ENCODE measurements at regions not wholly inside any gene's neighbourhood (a gene's known extent, or its start where the extent isn't known, plus 50 kb on each side); places are given as distances from the start of the nearest gene placed in this dataset.

DNA sequence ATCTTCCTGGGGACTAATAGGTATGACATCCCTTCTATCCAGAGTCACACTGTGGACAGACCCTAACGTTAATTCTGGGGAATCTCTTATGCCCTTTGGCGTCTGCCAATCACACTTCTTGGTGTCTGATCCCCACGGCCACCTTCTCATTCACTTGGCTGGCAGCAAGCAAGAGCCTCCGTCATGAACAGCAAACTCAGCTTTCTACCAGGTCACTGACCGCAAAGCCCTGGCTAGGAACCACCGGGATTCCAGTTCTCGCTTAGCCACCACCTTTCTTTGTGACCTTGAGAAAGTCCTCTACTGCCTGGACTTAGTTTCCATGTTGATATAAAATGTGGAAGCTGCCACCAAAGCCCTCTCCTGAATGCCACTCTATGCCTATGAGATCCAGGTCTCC lies 67.7 kb upstream of the FCN1 start:
- in situ Hi-C loops (cut with MboI; ENCODE audit: low sequenced_read_pairs) = loop anchor here (25.0 kb wide), 2 partner anchors 198 to 298 kb away; no protein-coding TSS in a partner anchor

DNA sequence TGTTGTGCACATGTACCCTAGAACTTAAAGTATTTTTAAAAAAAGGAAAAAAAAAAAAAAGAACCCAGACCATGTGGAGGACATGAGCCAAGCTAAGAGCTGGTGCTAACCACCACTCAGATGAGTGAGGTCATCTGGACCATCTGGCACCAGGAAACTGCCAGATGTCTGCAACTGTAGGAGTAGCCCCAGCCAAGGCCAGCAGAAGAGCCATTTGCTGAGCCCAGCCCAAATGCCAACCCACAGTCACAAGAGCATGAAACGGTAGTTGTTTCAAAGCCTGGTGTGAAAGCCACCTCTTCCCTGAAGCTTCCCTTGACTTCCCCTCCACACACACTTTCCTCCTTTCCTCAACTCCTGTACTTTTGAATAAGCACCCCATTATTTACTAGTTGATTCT lies 69.2 kb upstream of the FCN1 start:
- in situ Hi-C loops (cut with MboI; ENCODE audit: low sequenced_read_pairs) = loop anchor here (25.0 kb wide), 2 partner anchors 200 to 300 kb away; no protein-coding TSS in a partner anchor

DNA sequence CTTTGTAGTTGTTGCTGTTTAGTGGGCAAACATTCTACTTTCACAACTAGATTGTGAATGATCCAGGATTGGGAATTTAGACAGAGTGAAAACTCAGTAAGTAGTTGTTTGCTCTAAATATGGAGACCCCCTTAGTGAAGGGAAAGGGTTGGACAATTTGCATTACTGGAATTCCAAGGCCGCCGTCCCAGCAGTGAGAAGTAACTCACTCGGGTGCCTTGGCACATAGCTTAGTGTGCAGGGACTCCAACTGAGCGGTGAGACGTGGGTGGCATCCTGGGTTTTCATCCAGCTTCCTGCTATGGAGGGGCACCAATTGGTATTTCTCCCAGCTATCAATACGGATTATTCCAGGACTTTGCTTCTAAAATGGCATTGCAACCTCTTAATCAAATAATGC lies 69.7 kb upstream of the FCN1 start:
- in situ Hi-C loops (cut with MboI; ENCODE audit: low sequenced_read_pairs) = loop anchor here (25.0 kb wide), 2 partner anchors 200 to 300 kb away; no protein-coding TSS in a partner anchor

DNA sequence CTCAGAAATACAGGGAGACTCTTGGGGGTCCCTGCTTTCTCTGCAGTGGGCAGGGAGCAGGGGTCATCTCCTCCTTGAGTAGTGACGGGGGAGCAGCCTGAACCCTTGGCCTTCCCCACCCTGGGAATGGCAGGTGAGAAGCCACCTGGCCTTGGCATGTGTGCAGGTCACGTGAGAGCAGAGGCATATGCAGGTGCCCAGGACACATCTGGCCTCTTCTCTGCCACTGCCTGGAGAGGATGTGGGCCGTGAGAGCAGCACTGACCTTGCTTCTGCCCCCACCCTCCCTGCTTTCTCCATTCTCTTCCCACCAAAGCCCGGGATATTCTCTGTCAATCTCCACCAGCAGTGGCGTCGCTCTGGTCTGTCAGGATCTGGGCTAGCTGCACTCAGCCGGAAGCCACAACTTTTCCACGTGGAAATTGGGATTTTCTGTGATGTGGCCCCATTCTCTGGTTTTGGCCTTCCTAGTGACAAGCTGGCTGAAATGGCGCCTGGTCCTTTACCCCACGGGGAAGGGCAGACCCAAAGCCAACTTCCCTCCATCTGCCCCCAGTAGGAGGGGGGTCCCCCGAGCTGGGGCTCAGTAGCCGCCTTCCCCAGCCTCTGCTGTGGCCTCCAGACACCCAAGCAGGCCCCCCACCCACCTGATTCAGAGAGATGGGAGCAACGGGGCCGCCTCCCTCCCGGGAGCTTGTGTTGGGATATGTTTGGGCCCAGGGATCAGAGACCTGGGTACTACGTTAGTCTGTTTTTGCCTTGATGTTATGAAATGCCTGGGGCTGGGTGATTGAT lies 70.4 kb upstream of the FCN1 start:
- in situ Hi-C loops (cut with MboI; ENCODE audit: low sequenced_read_pairs) = loop anchor here (25.0 kb wide), 2 partner anchors 201 to 301 kb away; no protein-coding TSS in a partner anchor

DNA sequence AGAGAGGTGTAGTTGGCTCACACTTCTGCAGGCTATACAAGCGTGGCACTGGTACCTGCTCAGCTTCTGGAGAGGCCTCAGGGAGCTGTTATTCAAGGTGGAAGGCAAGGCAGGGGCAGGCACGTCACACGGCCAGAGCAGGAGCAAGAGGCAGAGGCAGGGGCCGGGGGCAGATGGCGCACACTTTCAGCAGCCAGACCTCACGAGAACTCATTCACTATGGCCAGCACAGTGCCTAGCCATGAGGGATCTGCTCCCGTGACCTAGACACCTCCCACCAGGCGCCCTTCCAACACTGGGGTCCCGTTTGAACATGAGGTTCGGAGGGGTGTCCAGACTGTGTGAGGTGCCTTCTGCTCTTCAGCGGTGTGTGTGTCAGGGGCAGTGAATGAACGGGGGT lies 71.0 kb upstream of the FCN1 start:
- in situ Hi-C loops (cut with MboI; ENCODE audit: low sequenced_read_pairs) = loop anchor here (25.0 kb wide), 2 partner anchors 201 to 301 kb away; no protein-coding TSS in a partner anchor

DNA sequence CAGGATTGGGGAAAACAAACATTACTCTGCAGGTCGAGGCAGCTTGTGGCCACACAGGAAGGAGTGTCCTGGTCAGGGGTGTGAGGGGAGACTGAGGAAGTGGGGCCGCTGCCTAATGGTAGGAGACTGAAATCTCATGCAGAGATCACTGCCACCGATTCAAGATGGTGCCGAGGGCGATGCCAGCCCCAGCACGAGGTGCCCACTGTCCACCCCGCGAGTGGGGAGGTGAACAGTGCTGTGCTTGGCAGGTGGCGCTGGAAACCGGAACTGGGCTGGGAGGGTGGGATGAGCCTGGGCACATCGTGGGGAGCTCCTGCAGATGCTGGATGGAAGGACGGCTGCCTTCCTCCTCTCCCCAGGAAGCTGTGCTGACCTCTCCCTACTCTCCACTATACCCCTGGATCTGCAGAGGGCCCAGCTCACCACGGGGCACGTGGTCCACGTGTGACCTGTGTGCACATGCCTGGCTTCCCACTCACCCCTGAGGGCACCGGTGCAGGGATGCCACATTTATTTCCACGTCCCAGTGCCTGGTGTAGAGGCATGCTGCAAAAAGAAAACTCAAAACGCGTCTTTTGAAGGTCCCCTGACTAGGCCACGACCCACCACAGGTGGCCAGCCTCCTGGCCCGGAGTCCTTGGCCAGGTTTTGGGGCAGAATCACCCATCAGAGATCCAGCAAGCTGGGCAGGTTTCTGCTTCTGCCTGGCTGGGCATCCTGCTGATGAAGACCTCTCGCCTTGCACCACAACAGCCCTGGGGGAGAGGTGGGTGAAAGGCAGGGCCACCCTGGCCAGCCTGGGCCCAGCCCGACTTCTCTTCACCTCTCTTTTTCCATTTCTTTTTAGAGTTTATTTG lies 71.7 kb upstream of the FCN1 start:
- in situ Hi-C loops (cut with MboI; ENCODE audit: low sequenced_read_pairs) = loop anchor here (25.0 kb wide), 2 partner anchors 202 to 302 kb away; no protein-coding TSS in a partner anchor

DNA sequence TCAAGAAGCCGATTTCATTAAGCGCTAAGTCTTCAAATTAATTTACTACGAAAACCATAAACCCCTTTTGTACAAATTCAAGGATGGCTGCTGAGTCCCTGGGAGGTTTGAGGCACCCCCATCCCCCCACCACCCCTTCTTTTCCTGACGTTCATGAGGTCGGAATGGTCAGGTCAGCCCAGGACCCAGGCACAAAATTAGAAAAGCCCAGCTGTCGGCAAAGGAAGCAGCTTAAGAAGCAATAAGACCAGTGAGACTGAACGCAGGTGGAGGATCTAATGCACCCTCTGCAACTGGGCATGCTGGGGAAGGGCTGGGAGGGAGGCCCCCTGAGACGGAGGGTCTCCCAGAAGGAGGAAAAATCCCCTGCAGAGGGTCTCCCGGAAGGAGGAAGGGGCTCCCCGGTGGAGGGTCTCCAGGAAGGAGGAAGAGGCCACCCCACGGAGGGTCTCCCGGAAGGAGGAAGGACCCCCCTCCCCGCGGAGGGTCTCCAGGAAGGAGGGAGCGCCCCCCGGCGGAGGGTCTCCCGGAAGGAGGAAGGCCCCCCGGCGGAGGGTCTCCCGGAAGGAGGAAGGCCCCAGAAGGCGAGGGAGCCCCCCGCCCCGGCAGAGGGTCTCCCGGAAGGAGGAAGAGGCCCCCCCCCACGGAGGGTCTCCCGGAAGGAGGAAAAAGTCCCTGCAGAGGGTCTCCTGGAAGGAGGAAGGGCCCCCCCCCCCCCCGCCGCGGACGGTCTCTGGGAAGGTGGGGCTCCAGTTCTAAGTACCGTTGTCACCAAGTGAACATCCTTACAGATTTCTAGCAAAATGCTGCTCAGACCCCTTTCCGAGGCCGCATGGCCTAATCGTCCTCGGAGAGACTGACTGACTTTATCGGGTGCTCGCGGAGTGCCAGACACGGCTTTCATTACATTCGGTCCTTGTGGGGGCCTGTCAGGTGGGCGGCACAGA lies 74.4 kb upstream of the FCN1 start:
- in situ Hi-C loops (cut with MboI; ENCODE audit: low sequenced_read_pairs) = loop anchor here (25.0 kb wide), 2 partner anchors 205 to 305 kb away; no protein-coding TSS in a partner anchor

DNA sequence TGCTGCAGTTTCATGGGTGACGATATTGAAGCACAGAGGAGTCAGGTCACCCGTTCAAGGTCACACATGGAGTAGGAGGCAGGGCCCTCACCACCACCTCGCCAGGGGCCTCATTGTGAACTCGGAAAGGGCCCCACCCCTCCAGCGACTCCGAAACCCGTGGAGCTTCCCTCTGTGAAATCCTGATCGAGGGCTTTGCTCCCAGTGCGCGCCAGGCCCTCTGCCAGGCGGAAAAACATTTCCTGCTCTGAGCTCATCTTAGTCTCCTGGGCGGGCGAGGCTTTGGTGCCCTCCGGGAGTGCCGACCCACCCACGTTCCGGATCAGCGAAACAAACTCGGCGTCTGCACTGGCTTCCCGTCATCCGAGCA lies 75.0 kb upstream of the FCN1 start:
- in situ Hi-C loops (cut with MboI; ENCODE audit: low sequenced_read_pairs) = loop anchor here (25.0 kb wide), 2 partner anchors 205 to 305 kb away; no protein-coding TSS in a partner anchor

DNA sequence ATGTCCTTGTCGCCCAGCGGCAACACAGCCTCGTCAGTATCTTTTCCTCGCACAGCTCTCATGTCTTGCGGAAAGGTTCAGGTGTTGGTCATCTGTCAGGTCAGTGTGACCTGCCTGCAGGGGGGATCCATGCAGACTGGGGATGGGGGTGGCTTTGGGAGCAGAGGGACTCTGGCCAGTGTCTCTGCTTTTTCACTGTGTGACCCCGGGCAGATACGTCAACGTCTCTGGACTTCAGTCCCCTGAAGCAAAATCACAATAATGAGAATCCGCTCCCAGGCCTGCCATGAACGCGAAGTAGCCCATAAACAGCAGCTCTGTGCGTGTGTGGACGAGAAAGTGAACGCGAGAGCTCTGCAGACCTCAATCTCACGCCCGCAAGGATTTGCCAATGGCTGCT lies 75.7 kb upstream of the FCN1 start:
- in situ Hi-C loops (cut with MboI; ENCODE audit: low sequenced_read_pairs) = loop anchor here (25.0 kb wide), 2 partner anchors 206 to 306 kb away; no protein-coding TSS in a partner anchor

DNA sequence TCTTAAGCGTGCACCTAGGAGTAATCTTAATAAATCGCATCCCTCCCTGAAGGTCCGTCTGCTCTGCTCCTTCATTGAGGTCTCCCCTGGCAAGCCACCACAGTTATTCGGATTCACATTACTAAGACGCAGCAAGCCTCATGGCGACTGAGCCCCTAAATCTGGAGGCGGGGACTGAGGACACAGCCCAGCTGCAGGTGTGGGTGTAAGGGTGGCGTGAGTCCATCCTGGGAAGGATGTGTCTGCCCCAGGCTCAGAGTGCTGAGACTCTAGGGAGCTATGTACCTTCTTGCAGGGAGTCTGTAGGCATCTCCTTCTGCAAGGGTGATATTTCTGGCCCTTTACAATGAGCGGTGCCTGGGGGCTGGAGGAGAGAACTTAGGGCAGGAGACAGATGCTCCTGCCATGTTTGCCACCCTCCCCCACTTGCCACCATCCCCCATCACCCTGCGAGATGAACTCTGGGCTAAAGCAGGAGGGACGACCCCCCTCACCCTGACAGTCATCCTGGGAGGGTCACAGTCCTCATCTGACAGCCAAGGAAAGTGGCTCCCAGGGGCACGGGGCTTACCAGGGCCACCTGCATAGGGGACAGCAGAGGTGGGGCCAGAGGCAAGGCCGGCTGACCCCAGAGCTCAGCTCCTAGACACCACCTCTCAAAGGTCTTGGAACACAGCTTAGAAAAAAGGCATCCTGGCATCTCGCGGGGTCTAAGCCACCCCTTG lies 76.4 kb upstream of the FCN1 start:
- in situ Hi-C loops (cut with MboI; ENCODE audit: low sequenced_read_pairs) = loop anchor here (25.0 kb wide), 2 partner anchors 207 to 307 kb away; no protein-coding TSS in a partner anchor

DNA sequence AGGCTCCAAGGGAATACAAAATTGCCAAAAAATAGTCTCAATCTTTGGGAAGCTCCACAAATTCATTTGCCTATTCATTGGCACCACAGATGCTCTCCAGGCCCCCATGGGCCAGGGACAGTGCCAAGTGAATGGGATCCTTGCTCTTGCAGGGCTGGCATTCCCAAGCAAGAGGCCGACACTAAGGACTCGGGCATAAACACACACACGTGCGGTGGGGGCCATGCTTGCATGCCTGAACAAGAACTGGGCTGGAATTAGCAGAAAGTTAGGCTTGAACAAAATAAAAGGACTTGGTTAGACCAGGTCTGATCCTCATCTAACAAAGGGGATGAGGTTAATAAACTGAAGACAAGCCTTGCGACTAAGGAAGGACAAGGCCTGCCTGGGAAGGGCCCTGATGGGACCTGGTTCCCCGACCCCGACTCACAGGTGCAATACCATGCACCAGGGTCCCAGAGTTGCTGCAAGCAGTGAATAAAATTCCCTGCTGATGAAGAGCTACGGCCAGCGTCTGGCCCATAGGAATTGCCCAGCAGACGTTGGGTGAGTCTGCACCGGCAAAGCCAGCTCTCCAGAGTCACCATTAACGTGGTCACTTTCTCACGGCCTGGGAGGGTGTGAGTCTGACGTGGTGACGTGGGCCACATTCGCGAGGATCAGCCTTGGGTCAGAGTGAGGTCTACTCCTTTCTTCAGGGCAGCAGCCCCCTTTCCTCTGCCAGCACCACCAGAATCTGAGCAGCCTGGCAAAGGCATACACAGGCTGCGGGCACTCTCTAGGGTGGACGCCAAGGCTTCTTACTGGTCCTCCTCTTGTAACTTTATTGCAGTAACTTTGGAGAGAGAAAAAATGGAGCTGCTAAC lies 77.4 kb upstream of the FCN1 start:
- in situ Hi-C loops (cut with MboI; ENCODE audit: low sequenced_read_pairs) = loop anchor here (25.0 kb wide), 2 partner anchors 208 to 308 kb away; no protein-coding TSS in a partner anchor

DNA sequence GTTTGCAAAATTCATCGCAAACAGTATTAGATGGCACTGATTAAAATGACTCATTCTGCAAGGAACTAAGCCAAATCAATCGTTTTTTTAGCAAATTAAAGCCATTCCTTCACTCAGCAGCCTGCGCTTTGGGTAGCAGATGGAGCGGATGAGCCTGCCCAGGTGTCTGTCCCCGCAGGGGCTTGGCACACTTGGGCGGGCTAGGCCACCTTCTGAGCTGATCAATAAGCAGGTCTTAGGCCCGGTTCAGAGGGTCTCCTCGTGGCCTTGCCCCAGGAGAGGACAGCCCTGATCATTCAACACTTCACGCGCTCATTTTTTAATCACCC lies 78.0 kb upstream of the FCN1 start:
- in situ Hi-C loops (cut with MboI; ENCODE audit: low sequenced_read_pairs) = loop anchor here (25.0 kb wide), 2 partner anchors 208 to 308 kb away; no protein-coding TSS in a partner anchor

DNA sequence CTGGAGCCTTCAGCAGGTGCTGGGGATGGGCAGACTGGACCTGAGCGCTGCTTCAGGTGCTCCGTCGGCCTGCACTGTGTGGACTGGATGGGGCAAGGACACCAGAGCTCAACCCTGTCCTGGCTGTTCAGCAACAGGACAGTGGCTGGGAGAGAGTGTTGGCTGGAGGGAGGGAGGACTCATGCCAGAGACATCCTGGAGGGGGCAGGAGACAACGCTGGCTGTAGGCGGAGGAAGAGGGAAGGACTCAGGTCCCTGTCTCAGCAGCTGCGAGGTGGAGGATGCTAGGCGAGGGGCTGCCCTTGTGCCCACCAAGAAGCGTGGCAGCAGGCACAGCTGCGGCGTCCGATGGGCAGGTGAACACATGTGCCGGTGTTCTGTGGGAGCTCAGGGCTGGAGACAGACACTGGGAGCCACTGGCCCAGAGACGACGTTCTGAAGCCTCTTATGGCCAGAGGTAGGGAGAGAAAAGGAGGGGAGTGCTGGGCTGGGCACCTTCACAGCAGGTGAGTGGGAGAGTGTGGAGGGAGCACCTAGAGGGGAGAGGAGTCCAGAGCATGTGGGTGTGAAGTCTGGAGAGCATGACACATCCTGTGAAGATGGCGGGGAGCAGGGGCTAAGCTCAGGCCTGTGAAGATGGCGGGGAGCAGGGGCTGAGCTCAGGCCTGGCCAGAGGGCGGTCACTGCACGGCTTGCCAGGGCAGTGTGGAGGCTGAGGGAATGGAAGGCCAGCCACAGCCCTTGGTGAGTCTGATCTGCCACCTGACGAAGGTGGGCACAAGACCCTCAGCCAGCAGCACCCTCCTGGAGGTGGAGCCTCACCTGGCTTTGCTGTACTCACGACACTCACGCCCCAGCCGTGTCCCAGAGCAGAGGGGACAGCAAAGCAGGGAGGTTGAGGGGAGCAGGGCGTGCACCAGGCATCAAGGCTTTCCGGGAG lies 79.1 kb upstream of the FCN1 start:
- in situ Hi-C loops (cut with MboI; ENCODE audit: low sequenced_read_pairs) = loop anchor here (25.0 kb wide), 2 partner anchors 210 to 310 kb away; no protein-coding TSS in a partner anchor

DNA sequence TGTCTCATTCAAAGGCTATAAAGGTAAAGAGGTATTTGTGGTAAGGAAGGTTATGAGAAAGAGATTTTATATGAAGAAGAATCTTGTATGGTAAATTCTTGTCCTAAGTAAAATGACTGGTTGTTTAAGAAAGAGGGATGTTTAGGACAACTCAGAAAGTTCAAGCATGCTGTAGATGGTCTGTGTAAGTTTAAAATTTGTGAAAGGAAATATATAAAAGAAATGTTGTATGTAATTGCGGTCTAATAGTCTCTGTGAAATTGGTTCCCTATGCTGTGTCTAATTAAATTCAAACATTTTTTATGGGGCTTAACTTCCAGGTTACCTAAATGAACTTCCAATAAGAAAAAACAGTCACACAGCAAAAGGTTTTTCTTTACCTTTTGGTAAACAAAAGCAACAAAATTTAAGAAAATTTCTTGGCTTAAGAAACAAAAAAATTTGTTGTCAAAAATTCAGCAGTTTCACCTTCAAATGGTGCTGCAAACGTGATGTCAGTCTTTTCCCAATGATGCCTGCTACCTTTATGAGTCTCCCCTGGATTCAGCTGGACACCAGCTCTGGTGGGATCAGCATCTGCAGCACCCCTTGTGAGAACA lies 83.0 kb upstream of the FCN1 start:
- in situ Hi-C loops (cut with MboI; ENCODE audit: low sequenced_read_pairs) = no loop called here

DNA sequence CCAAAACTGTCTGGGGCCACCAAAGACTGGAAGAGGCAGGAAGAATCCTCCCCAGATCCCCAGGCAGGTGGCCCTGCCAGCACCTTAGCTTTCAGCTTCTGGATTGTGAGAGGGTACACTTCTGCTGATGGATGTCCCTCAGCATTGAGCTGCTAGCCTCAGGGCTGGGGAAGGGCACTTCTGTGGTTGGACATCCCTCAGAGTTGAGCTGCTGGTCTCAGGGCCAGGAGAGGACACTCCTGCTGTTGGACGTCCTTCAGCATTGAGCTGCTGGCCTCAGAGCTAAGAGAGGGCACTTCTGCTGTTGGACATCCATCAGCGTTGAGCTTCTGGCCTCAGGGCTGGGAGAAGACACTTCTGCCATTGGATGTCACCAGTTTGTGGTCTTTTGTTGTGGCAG lies 83.8 kb upstream of the FCN1 start:
- in situ Hi-C loops (cut with MboI; ENCODE audit: low sequenced_read_pairs) = no loop called here

DNA sequence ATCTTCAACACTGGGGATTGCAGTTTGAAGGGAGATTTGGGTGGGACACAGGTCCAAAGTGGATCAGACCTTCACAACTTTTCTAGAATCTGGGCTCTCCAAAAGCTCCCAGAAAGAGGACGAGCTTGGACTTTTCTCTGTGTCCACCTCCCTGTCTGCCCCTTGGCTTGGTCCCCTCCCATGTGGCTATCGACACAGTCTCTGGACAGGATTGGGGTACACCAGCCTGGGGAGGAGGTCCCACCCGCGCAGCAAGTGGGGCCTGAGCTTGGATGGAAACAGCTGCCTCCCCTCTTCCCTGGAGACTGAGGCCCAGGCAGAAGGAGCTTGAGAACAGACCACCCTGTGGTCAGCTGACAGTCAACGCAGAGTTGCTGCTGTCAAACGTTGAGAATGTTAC lies 84.6 kb upstream of the FCN1 start:
- in situ Hi-C loops (cut with MboI; ENCODE audit: low sequenced_read_pairs) = no loop called here

DNA sequence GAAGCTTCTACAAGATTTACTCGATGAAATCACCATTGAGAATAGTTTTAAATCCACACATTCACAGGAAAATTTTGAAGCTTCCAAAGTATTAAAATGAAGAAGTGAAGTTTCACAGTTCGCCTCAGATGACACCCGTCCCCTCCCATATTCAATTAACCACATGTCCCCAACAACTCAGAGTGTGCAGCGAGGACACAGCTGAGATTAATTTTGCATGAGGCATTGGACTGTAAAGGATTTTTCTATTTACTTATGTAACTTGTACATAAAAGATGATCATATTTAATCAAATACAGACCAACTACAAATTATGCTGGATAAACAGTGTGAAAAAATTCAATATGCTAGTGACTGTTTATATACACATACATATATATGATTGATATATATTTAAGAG lies 84.7 kb upstream of the OLFM1 start:
- in situ Hi-C loops (cut with MboI; ENCODE audit: low sequenced_read_pairs) = no loop called here

Data from HL-60/S4 treated with phorbol 12-myristate 13-acetate at 8.2 ng/mL for 4 days and 3 days (cell line).